ENCODE measurements at regions not wholly inside any gene's neighbourhood (a gene's known extent, or its start where the extent isn't known, plus 50 kb on each side); places are given as distances from the start of the nearest gene placed in this dataset.

DNA sequence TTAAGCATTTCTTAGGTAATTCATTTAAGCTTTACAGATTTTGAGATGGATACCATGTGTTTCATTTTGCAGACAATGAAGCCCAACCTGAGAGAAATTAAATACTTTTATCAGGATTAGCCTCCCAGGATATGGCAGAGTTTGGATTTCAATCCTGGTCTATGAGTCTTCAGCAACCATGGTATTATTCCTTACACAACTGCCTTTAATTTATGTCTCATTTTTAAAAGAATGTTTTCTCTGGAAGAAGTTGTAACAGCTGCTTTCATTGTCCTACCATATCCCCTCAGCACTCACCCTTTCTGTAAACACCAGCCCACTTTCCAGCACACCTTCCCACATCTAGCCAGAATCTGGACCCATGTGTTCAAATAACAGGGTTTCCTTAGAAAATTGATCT is 863.7 kb upstream of the VRK2 start:
- TF ChIP-seq, protein P1, sequence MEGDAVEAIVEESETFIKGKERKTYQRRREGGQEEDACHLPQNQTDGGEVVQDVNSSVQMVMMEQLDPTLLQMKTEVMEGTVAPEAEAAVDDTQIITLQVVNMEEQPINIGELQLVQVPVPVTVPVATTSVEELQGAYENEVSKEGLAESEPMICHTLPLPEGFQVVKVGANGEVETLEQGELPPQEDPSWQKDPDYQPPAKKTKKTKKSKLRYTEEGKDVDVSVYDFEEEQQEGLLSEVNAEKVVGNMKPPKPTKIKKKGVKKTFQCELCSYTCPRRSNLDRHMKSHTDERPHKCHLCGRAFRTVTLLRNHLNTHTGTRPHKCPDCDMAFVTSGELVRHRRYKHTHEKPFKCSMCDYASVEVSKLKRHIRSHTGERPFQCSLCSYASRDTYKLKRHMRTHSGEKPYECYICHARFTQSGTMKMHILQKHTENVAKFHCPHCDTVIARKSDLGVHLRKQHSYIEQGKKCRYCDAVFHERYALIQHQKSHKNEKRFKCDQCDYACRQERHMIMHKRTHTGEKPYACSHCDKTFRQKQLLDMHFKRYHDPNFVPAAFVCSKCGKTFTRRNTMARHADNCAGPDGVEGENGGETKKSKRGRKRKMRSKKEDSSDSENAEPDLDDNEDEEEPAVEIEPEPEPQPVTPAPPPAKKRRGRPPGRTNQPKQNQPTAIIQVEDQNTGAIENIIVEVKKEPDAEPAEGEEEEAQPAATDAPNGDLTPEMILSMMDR (IDR thresholded peaks at IDR 0.05), result no peak
- TF ChIP-seq EP300 (IDR thresholded peaks at IDR 0.05), result no peak

All from ovary (tissue), 3 donors.